Neural progenitor cell (in vitro differentiated cells): ENCODE measurements at regions not wholly inside any gene's neighbourhood (a gene's known extent, or its start where the extent isn't known, plus 50 kb on each side); places are given as distances from the start of the nearest gene placed in this dataset.

Experiments used
- EZH2 ChIP-seq: fragments of 200-600 bp; sonication (generic); IDR thresholded peaks from 2 replicates; pipeline ENCODE4 v1.6.1; 2017; ENCODE audit warnings: antibody characterized with exemption, mild to moderate bottlenecking, moderate library complexity
- EZH2phosphoT487 ChIP-seq: fragments of 200-600 bp; sonication (generic); IDR thresholded peaks from 2 replicates; pipeline ENCODE4 v1.6.1; 2017; ENCODE audit warnings: antibody characterized with exemption
- TF ChIP-seq, protein P1 (sequence below): fragments of 200-600 bp; sonication (generic); IDR thresholded peaks from 2 replicates; pipeline ENCODE4 v1.5.1; 2017; ENCODE audit warnings: antibody characterized with exemption, mild to moderate bottlenecking

GRCh38 chr5:40306869-40307487 lies 372.7 kb upstream of the PTGER4 start:
- TF ChIP-seq EZH2phosphoT487 (no peak), EZH2 (no peak)
- TF ChIP-seq, protein P1, sequence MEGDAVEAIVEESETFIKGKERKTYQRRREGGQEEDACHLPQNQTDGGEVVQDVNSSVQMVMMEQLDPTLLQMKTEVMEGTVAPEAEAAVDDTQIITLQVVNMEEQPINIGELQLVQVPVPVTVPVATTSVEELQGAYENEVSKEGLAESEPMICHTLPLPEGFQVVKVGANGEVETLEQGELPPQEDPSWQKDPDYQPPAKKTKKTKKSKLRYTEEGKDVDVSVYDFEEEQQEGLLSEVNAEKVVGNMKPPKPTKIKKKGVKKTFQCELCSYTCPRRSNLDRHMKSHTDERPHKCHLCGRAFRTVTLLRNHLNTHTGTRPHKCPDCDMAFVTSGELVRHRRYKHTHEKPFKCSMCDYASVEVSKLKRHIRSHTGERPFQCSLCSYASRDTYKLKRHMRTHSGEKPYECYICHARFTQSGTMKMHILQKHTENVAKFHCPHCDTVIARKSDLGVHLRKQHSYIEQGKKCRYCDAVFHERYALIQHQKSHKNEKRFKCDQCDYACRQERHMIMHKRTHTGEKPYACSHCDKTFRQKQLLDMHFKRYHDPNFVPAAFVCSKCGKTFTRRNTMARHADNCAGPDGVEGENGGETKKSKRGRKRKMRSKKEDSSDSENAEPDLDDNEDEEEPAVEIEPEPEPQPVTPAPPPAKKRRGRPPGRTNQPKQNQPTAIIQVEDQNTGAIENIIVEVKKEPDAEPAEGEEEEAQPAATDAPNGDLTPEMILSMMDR: no peak
